Activated T-cell treated with anti-CD3 and anti-CD28 coated beads, Interleukin-2, amount 50 U/mL, for 72 hours (primary cell): ENCODE measurements at regions not wholly inside any gene's neighbourhood (a gene's known extent, or its start where the extent isn't known, plus 50 kb on each side); places are given as distances from the start of the nearest gene placed in this dataset.

Source experiments
- ATAC-seq, 2 donors: fragments of 150-1000 bp; cut with Tn5 transposase; replicated peaks in 1 of 2; 2 replicates each; pipeline ENCODE4 v1.10.0; 2021; ENCODE audit warnings: moderate library complexity in 2 of 2, mild to moderate bottlenecking in 1 of 2
- DNase-seq, 2 donors: peaks; one replicate each; pipeline ENCODE4 v3.0.0; 2021 to 2022; ENCODE audit warnings: mixed read lengths in 1 of 2
- H3K27ac Mint-ChIP-seq: one replicate; pipeline ENCODE4 v1.8.0; 2022; ENCODE audit warnings: mild to moderate bottlenecking, moderate library complexity, mixed read lengths
- H3K27me3 Mint-ChIP-seq: one replicate; pipeline ENCODE4 v1.8.0; 2022; ENCODE audit warnings: low read depth, mixed read lengths
- H3K36me3 Mint-ChIP-seq, 2 donors: one replicate each; pipeline ENCODE4 v1.8.0; 2022; ENCODE audit warnings: mixed read lengths in 2 of 2, mild to moderate bottlenecking in 1 of 2; ENCODE audit not compliant: insufficient read depth in 2 of 2
- H3K4me1 Mint-ChIP-seq: one replicate; pipeline ENCODE4 v1.8.0; 2022; ENCODE audit warnings: low read depth, mixed read lengths
- H3K4me3 Mint-ChIP-seq, 2 donors: one replicate each; pipeline ENCODE4 v1.8.0; 2022; ENCODE audit warnings: mild to moderate bottlenecking in 2 of 2, mixed read lengths in 2 of 2, moderate library complexity in 2 of 2
- H3K9me3 Mint-ChIP-seq, 2 donors: one replicate each; pipeline ENCODE4 v1.8.0; 2022; ENCODE audit warnings: mixed read lengths in 2 of 2

DNA sequence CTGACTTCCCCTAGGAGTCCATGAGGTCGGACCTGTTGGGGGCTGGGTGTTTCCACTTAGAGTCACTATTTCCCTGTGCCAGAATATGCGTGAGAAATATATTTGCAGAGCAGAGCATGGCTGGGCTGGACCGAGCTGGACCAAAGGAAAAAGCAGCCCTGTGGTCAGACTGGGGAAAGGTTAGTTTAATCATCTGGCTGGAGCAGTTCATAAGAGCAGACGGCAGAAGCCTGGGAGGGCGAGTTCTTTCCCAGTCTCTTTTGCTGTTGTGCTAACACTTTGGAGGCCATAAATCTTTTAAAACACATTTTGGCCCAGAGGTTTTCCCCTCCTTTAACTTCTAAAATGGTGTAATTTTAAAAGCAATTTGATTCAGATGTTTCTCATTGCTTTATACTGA is 66.5 kb downstream of the GLI2 start:
- ATAC-seq (no peak), DNase-seq (no peak)
- Mint-ChIP-seq H3K4me3 (no peak overlapping the region), H3K27ac (no peak overlapping the region), H3K36me3 (no peaks in the 10 kb centered on the region), H3K9me3 (no peaks in the 10 kb centered on the region), H3K27me3 (no peaks in the 10 kb centered on the region), H3K4me1 (no peaks in the 10 kb centered on the region)

- Mint-ChIP-seq H3K9me3 (no peaks in the 10 kb centered on the region), H3K27me3 (no peaks in the 10 kb centered on the region), H3K4me1 (no peaks in the 10 kb centered on the region)
Measured at GRCh38 chr2:120802867-120803484, 67.3 kb downstream of the GLI2 start.

GRCh38 chr2:120803764-120804335 is 68.2 kb downstream of the GLI2 start:
- Mint-ChIP-seq H3K27me3 (peaks cover under 1% of the 10 kb centered on the region), H3K36me3 (no peaks in the 10 kb centered on the region), H3K9me3 (no peaks in the 10 kb centered on the region), H3K4me3 (no peak overlapping the region), H3K4me1 (no peaks in the 10 kb centered on the region), H3K27ac (no peak overlapping the region)
- ATAC-seq, result no peak
- no peak for DNase-seq

More at GRCh38 chr2:120802867-120803484, 67.3 kb downstream of the GLI2 start:
- DNase-seq (no peak), ATAC-seq (no peak)
- H3K27ac Mint-ChIP-seq, result no peak overlapping the region
- no peaks in the 10 kb centered on the region for H3K36me3 Mint-ChIP-seq
- no peak overlapping the region for H3K4me3 Mint-ChIP-seq

GRCh38 chr2:120804459-120804858 is 68.8 kb downstream of the GLI2 start:
- ATAC-seq, result no peak
- peaks cover 7% of the 10 kb centered on the region for H3K27me3 Mint-ChIP-seq

DNA sequence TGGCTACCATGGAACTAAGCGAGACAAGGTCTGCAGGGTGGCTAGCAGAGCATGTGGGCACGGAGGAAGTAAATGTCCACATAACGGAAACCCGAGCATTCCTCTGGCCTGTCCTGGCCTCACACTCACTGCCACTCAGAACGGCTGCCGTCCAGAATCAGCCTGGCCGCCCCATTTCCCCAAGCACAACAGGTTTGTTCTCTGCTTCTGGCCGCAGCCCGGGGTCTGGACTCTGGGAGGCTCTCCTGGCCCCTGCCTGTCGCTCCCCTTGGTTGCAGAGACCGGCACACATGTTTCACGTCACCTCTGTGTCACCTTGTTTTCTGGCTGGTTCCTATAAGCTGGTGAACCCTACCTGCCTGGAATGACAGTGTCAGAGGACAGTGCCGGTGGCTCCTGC is 69.3 kb downstream of the GLI2 start:
- ATAC-seq, result no peak
- H3K9me3 Mint-ChIP-seq, result no peaks in the 10 kb centered on the region
- H3K27me3 Mint-ChIP-seq, result peaks cover 7% of the 10 kb centered on the region
- H3K27ac Mint-ChIP-seq, result no peak overlapping the region
- DNase-seq, result no peak
- no peaks in the 10 kb centered on the region for H3K4me1 Mint-ChIP-seq
- H3K36me3 Mint-ChIP-seq, result no peaks in the 10 kb centered on the region
- H3K4me3 Mint-ChIP-seq, result no peak overlapping the region

More at GRCh38 chr2:120804459-120804858, 68.8 kb downstream of the GLI2 start:
- H3K27ac Mint-ChIP-seq, result no peak overlapping the region
- no peak for DNase-seq
- no peaks in the 10 kb centered on the region for H3K9me3 Mint-ChIP-seq
- no peaks in the 10 kb centered on the region for H3K36me3 Mint-ChIP-seq
- H3K4me1 Mint-ChIP-seq, result no peaks in the 10 kb centered on the region
- no peak overlapping the region for H3K4me3 Mint-ChIP-seq

DNA sequence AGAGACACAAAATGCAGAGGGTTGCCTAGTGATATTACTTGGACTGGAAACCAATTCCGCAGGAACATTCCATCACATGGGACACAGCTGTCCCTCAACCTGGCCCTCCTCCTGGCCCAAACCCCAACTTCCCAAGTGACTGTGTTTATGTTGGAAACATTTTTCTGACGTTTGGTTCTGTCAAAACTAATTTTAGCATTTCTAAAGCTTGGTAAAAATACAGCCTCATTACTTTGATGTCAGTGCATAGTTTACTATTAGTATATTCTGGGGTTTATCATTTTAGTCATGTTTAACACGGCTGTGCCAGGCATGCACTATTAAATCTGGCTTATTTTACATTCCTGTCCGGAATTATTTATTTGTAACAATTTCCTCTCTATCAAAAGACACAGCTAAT is 69.9 kb downstream of the GLI2 start:
- H3K36me3 Mint-ChIP-seq, result no peaks in the 10 kb centered on the region

DNA sequence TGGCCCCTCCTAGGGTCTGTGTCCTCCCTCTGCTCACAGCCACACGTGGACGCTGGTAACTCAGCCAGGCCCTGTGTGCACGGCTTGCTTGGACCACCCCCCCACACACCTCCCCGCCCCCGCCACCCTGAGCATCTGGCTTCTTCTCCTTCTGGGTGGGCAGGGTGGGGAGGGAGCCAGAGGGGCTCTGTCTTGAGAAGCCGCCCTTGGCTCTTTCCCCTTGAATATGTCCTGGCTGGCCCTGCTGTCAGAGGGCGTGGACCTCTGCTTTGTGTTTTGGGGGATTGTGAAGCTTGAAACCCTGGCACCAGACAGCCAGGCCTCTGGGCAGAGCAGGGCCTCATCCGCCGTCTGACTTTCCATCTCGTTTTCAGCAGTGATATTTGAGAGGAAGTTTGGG is 72.1 kb downstream of the GLI2 start:
- Mint-ChIP-seq H3K27me3 (peaks cover 7% of the 10 kb centered on the region), H3K4me1 (no peaks in the 10 kb centered on the region), H3K9me3 (no peaks in the 10 kb centered on the region), H3K4me3 (no peak overlapping the region), H3K27ac (no peak overlapping the region), H3K36me3 (no peaks in the 10 kb centered on the region)
- ATAC-seq (no peak), DNase-seq (no peak)

More for the DNA sequence above, 69.9 kb downstream of the GLI2 start:
- Mint-ChIP-seq H3K27me3 (peaks cover 7% of the 10 kb centered on the region), H3K9me3 (no peaks in the 10 kb centered on the region), H3K4me1 (no peaks in the 10 kb centered on the region), H3K4me3 (no peak overlapping the region), H3K27ac (no peak overlapping the region)
- DNase-seq (no peak), ATAC-seq (no peak)

DNA sequence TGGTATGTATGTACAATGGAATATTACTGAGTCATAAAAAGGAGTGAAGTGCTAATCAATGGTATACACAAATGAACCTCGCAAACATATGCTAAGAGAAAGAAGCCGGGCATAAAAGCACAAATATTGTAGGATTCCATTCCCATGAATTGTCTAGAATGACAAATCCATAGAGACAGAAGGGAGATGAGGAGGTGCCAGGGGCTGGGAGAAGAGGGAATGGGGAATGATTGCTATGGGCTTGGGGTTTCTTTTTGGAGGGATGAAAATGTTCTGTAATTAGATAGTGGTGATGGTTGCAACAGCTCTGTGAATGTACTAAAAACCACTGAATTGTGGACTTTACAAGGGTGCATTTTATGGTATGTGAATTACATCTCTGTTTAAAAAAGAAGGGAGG is 73.5 kb downstream of the GLI2 start:
- ATAC-seq (no peak), DNase-seq (no peak)
- Mint-ChIP-seq H3K27ac (no peak overlapping the region), H3K27me3 (peaks cover 7% of the 10 kb centered on the region), H3K4me1 (no peaks in the 10 kb centered on the region), H3K4me3 (no peak overlapping the region), H3K36me3 (no peaks in the 10 kb centered on the region), H3K9me3 (no peaks in the 10 kb centered on the region)

DNA sequence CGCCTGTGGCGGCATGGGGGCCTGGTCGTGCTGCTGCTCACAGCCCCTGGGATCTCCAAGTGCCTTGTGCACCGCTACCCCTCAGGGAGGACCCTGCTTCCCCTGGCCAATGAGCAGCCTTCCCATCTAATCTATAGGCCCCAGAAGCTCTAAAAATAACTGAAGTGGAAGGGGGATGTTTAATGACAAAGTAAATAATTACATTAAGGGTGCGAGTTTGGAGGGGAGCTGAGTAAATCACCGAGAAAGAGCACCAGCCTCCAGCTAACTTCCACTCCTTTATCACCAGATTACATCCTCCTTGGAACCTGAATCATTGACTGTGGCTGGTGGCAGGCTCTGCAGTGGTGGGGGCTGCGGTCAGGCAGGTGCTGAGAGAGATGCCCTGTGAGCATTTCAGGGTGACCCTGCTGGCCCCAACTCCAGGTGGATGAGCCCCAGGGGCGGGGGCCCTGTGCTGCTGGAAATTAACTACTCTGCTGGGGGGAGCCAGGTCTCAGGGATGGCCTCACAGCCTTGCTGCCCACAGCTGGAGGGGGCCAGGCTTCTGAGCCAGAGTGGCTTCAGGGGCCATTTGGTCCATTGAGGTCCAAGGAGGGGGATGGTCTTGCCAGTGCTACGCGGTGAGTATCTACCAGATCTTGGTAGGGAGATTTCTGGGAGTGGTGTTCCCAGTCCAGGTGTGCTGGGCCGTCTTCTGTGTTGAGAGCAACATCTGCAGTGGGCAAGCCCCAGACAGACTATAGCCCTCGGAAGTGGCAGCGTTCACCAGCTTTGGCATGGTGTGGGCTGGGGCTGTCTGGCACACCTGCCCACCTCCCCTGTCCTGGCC is 74.2 kb downstream of the GLI2 start:
- Mint-ChIP-seq H3K36me3 (no peaks in the 10 kb centered on the region), H3K27me3 (peaks cover 7% of the 10 kb centered on the region), H3K4me3 (no peak overlapping the region), H3K9me3 (no peaks in the 10 kb centered on the region), H3K4me1 (no peaks in the 10 kb centered on the region), H3K27ac (no peak overlapping the region)
- DNase-seq, result no peak
- ATAC-seq, result no peak

- H3K27me3 Mint-ChIP-seq, result peaks cover 7% of the 10 kb centered on the region
- H3K9me3 Mint-ChIP-seq, result no peaks in the 10 kb centered on the region
- no peak overlapping the region for H3K4me3 Mint-ChIP-seq
- DNase-seq (no peak), ATAC-seq (no peak)
- no peaks in the 10 kb centered on the region for H3K4me1 Mint-ChIP-seq
- H3K36me3 Mint-ChIP-seq, result no peaks in the 10 kb centered on the region
- no peak overlapping the region for H3K27ac Mint-ChIP-seq
Measured at GRCh38 chr2:120810639-120811038, 75.0 kb downstream of the GLI2 start.

GRCh38 chr2:120812866-120813265 is 77.2 kb downstream of the GLI2 start:
- no peaks in the 10 kb centered on the region for H3K36me3 Mint-ChIP-seq
- no peak for ATAC-seq
- no peaks in the 10 kb centered on the region for H3K9me3 Mint-ChIP-seq
- no peak overlapping the region for H3K27ac Mint-ChIP-seq
- no peak for DNase-seq
- H3K4me3 Mint-ChIP-seq, result no peak overlapping the region
- H3K27me3 Mint-ChIP-seq, result peaks cover 7% of the 10 kb centered on the region
- no peaks in the 10 kb centered on the region for H3K4me1 Mint-ChIP-seq

GRCh38 chr2:120814352-120814751 is 78.7 kb downstream of the GLI2 start:
- DNase-seq (no peak), ATAC-seq (no peak)
- Mint-ChIP-seq H3K4me1 (no peaks in the 10 kb centered on the region), H3K9me3 (no peaks in the 10 kb centered on the region), H3K36me3 (no peaks in the 10 kb centered on the region), H3K4me3 (no peak overlapping the region), H3K27ac (no peak overlapping the region), H3K27me3 (peaks cover 2% of the 10 kb centered on the region)

- ATAC-seq (no peak), DNase-seq (no peak)
- Mint-ChIP-seq H3K9me3 (no peaks in the 10 kb centered on the region), H3K27ac (no peak overlapping the region), H3K4me3 (no peak overlapping the region), H3K27me3 (no peaks in the 10 kb centered on the region), H3K4me1 (no peaks in the 10 kb centered on the region), H3K36me3 (no peaks in the 10 kb centered on the region)
Measured at GRCh38 chr2:120815292-120815691, 79.6 kb downstream of the GLI2 start.
